GM21447 (cell line): ENCODE measurements at regions not wholly inside any gene's neighbourhood (a gene's known extent, or its start where the extent isn't known, plus 50 kb on each side); places are given as distances from the start of the nearest gene placed in this dataset.

Experiments
- ATAC-seq: cut with Tn5 transposase; IDR thresholded peaks from one replicate; pipeline ENCODE4 v1.9.1; 2021; ENCODE audit not compliant: unreplicated experiment

- ATAC-seq = no peak
Observed at GRCh38 chr13:70203661-70204229, 95.5 kb upstream of the KLHL1 start.

GRCh38 chr13:70191034-70191433 is 82.8 kb upstream of the KLHL1 start:
- no peak for ATAC-seq

DNA sequence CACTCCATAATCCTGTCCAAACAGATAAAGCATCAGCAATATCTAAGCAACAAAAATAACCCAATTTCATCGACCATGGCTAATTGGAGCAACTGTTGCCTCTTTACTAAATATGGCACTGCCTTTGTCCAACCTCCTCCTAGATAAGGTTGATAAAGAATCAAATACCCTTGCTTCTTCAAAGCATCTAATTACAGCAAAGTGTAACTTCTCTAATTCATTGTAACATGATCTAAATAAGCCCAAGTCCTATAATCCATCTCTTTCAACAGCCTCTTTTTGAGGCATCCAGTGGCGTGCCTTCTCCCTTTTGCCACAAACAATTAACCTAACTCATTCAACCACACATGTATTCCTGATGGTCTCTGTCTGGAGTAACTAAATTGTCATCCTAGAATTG is 81.7 kb upstream of the KLHL1 start:
- no peak for ATAC-seq

GRCh38 chr13:70188567-70188966 is 80.3 kb upstream of the KLHL1 start:
- ATAC-seq = no peak

DNA sequence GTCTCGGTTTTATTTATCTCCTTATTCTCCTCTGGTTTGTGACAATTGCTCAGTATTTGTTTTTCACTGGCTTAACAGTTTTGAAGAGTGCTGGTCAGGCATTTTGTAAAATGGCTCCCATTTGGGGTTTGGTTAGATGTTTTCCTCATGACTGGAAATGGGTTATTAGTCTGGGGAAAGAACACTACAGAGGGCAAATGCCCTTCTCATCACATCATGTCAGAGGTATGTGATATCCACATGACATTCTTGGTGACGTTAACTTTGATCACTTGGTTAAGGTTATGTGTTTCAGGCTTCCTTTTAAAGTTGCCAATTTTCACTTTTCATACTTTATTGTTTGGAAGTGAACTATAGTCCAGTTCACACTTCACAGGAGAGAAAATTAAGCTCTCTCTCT is 74.8 kb upstream of the KLHL1 start:
- no peak for ATAC-seq
